Neural cell (in vitro differentiated cells): ENCODE measurements at regions not wholly inside any gene's neighbourhood (a gene's known extent, or its start where the extent isn't known, plus 50 kb on each side); places are given as distances from the start of the nearest gene placed in this dataset.

Experiments
- EP300 ChIP-seq: fragments of 450-650 bp; conservative IDR thresholded peaks from 2 replicates; pipeline ENCODE4 v1.6.1; 2014; ENCODE audit warnings: antibody characterized with exemption, mild to moderate bottlenecking, moderate library complexity; ENCODE audit not compliant: poor library complexity, severe bottlenecking
- TF ChIP-seq, protein P1 (sequence below): fragments of 450-650 bp; IDR thresholded peaks from 2 replicates; pipeline ENCODE4 v1.5.1; 2014; ENCODE audit warnings: antibody characterized with exemption, mild to moderate bottlenecking, moderate library complexity; ENCODE audit not compliant: poor library complexity, severe bottlenecking
- TF ChIP-seq, protein P2 (sequence below): IDR thresholded peaks from 2 replicates; pipeline ENCODE4 v1.6.1; 2012; ENCODE audit warnings: borderline replicate concordance

DNA sequence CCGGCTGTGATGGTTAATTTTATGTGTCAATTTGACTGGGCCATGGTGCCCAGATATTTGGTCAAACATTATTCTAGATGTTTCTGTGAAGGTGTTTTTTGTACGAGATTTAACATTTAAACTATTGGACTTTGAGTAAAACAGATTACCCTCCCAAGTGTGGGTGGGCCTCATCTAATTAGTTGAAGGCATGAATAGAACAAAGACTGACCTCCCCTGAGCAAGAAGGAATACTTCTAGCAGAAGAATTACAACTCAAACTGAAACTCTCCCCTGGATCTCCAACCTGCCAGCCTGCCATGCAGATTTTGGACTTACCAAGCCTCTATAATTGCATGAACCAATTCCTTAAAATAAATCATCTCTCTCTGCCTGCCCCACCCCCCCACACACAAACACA lies 132.5 kb downstream of the DHX15 start:
- TF ChIP-seq, protein P1, sequence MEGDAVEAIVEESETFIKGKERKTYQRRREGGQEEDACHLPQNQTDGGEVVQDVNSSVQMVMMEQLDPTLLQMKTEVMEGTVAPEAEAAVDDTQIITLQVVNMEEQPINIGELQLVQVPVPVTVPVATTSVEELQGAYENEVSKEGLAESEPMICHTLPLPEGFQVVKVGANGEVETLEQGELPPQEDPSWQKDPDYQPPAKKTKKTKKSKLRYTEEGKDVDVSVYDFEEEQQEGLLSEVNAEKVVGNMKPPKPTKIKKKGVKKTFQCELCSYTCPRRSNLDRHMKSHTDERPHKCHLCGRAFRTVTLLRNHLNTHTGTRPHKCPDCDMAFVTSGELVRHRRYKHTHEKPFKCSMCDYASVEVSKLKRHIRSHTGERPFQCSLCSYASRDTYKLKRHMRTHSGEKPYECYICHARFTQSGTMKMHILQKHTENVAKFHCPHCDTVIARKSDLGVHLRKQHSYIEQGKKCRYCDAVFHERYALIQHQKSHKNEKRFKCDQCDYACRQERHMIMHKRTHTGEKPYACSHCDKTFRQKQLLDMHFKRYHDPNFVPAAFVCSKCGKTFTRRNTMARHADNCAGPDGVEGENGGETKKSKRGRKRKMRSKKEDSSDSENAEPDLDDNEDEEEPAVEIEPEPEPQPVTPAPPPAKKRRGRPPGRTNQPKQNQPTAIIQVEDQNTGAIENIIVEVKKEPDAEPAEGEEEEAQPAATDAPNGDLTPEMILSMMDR = no peak
- no peak for TF ChIP-seq EP300
- TF ChIP-seq, protein P2, sequence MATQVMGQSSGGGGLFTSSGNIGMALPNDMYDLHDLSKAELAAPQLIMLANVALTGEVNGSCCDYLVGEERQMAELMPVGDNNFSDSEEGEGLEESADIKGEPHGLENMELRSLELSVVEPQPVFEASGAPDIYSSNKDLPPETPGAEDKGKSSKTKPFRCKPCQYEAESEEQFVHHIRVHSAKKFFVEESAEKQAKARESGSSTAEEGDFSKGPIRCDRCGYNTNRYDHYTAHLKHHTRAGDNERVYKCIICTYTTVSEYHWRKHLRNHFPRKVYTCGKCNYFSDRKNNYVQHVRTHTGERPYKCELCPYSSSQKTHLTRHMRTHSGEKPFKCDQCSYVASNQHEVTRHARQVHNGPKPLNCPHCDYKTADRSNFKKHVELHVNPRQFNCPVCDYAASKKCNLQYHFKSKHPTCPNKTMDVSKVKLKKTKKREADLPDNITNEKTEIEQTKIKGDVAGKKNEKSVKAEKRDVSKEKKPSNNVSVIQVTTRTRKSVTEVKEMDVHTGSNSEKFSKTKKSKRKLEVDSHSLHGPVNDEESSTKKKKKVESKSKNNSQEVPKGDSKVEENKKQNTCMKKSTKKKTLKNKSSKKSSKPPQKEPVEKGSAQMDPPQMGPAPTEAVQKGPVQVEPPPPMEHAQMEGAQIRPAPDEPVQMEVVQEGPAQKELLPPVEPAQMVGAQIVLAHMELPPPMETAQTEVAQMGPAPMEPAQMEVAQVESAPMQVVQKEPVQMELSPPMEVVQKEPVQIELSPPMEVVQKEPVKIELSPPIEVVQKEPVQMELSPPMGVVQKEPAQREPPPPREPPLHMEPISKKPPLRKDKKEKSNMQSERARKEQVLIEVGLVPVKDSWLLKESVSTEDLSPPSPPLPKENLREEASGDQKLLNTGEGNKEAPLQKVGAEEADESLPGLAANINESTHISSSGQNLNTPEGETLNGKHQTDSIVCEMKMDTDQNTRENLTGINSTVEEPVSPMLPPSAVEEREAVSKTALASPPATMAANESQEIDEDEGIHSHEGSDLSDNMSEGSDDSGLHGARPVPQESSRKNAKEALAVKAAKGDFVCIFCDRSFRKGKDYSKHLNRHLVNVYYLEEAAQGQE = no peak
